D341Med (cell line): ENCODE measurements at regions not wholly inside any gene's neighbourhood (a gene's known extent, or its start where the extent isn't known, plus 50 kb on each side); places are given as distances from the start of the nearest gene placed in this dataset.
A peak's percentile ranks its signal among the peaks of the same experiment; 100 is the strongest.
"Not testable (repeated sequence)": the region's sequence is repeated elsewhere in the genome, so short reads cannot be mapped to it uniquely, and the experiment has no call there.

Experiments
- DNase-seq: peaks from one replicate; pipeline ENCODE4 v3.0.0; 2012; ENCODE audit warnings: low spot score

GRCh38 chr3:197407053-197407452 is 108.6 kb upstream of the DLG1 start:
- peak; percentile 13 for DNase-seq

- peak; percentile 37 for DNase-seq
Observed at GRCh38 chr3:197406266-197406665, 107.9 kb upstream of the DLG1 start.

- DNase-seq: peak; percentile 14
Observed at GRCh38 chr3:197404754-197405153, 106.3 kb upstream of the DLG1 start.

GRCh38 chr3:197404030-197404429 is 105.6 kb upstream of the DLG1 start:
- DNase-seq: peak; percentile 10

GRCh38 chr3:197402401-197402800 is 104.0 kb upstream of the DLG1 start:
- DNase-seq: not testable (repeated sequence)

GRCh38 chr3:197399486-197399885 is 101.1 kb upstream of the DLG1 start:
- peak; percentile 5 for DNase-seq

GRCh38 chr3:197398286-197398878 is 100.0 kb upstream of the DLG1 start:
- peak; percentile 10 for DNase-seq

GRCh38 chr3:197397838-197398237 is 99.4 kb upstream of the DLG1 start:
- peak; percentile 12 for DNase-seq

- DNase-seq: peak; percentile 12
Observed at GRCh38 chr3:197394464-197395321, 96.3 kb upstream of the DLG1 start.

- DNase-seq: not testable (repeated sequence)
Observed at GRCh38 chr3:197394126-197394463, 95.7 kb upstream of the DLG1 start.

- DNase-seq: peak; percentile 8
Observed at GRCh38 chr3:197393711-197394110, 95.3 kb upstream of the DLG1 start.

- peak; percentile 4 for DNase-seq
Observed at GRCh38 chr3:197392961-197393360, 94.5 kb upstream of the DLG1 start.

- DNase-seq: peak; percentile 8
Observed at GRCh38 chr3:197381371-197381770, 83.0 kb upstream of the DLG1 start.

- peak; percentile 9 for DNase-seq
Observed at GRCh38 chr3:197380786-197381185, 82.4 kb upstream of the DLG1 start.

GRCh38 chr3:197378985-197379718 is 80.7 kb upstream of the DLG1 start:
- DNase-seq: peak; percentile 36

GRCh38 chr3:197376735-197377555 is 78.5 kb upstream of the DLG1 start:
- peak; percentile 17 for DNase-seq

- DNase-seq: peak; percentile 6
Observed at GRCh38 chr3:197376020-197376419, 77.6 kb upstream of the DLG1 start.

GRCh38 chr3:197375001-197375441 is 76.6 kb upstream of the DLG1 start:
- peak; percentile 6 for DNase-seq

GRCh38 chr3:197373096-197373495 is 74.7 kb upstream of the DLG1 start:
- no peak for DNase-seq

GRCh38 chr3:197372047-197372661 is 73.7 kb upstream of the DLG1 start:
- peak; percentile 30 for DNase-seq

- DNase-seq: peak; percentile 50
Observed at GRCh38 chr3:197371591-197372046, 73.2 kb upstream of the DLG1 start.
